GM12878 (cell line): ENCODE measurements at regions not wholly inside any gene's neighbourhood (a gene's known extent, or its start where the extent isn't known, plus 50 kb on each side); places are given as distances from the start of the nearest gene placed in this dataset.

Experiments used
- ATAC-seq: fragments of 200-7000 bp; cut with Tn5 transposase; 3 replicates; pipeline ENCODE4 v1.9.1; 2020; ENCODE audit warnings: mild to moderate bottlenecking, moderate library complexity
- BruUV-seq: library from RNA; stranded (reverse); fragments of 400-500 nt; replicated peaks from 2 replicates; lab custom pipeline; 2021; lab: Mats Ljungman, UMichigan
- CTCF ChIA-PET: fragments of 300-600 bp; sonication (Branson Sonifier 250); formaldehyde crosslinking; extraction: SDS; loops from one replicate; lab custom pipeline; 2021; ENCODE audit warnings: inconsistent platforms; lab: Yijun Ruan, JAX
- POLR2A ChIA-PET: fragments of 350-600 bp; formaldehyde crosslinking; extraction: SDS; loops from one replicate; lab custom pipeline; 2021; ENCODE audit warnings: inconsistent platforms; lab: Charles Lee
- RAD21 ChIA-PET: fragments of 300-600 bp; sonication (Branson Sonifier 250); formaldehyde crosslinking; loops from one replicate; lab custom pipeline; 2023; ENCODE audit warnings: antibody characterized with exemption; ENCODE audit not compliant: unreplicated experiment; lab: Charles Lee
- SMC1A ChIA-PET: fragments of 300-600 bp; sonication (Branson Sonifier 250); formaldehyde crosslinking; loops from one replicate; lab custom pipeline; 2023; ENCODE audit not compliant: unreplicated experiment, uncharacterized antibody; lab: Charles Lee
- DNase-seq: peaks from one replicate; pipeline ENCODE4 v3.0.0-alpha.2; 2011; ENCODE audit warnings: low read depth, low spot score
- FAIRE-seq: peaks from 3 replicates; lab custom pipeline; 2011; peaks lifted over from hg19 to GRCh38; lab: Jason Lieb, UNC
- H2AFZ ChIP-seq: 2 replicates; pipeline ENCODE4 v1.6.0; 2011; ENCODE audit warnings: low read depth, low read length, control low read depth; ENCODE audit not compliant: control insufficient read depth
- H3K27ac ChIP-seq: 2 replicates; pipeline ENCODE4 v1.5.1; 2011; ENCODE audit warnings: control low read depth; ENCODE audit not compliant: control insufficient read depth, insufficient read depth
- H3K27me3 ChIP-seq, 2 experiments: replicated peaks in 1 of 2; 2 replicates each; pipeline versions ENCODE4 v1.6.0 to v1.6.1; 2011; ENCODE audit warnings: low read length in 1 of 2; ENCODE audit not compliant: control insufficient read depth in 2 of 2, insufficient read depth in 2 of 2
- H3K36me3 ChIP-seq, 2 experiments: 2 replicates each; pipeline ENCODE4 v1.5.1; 2011; ENCODE audit warnings: low read length in 1 of 2; ENCODE audit not compliant: control insufficient read depth in 2 of 2, insufficient read depth in 2 of 2
- H3K4me1 ChIP-seq: 2 replicates; pipeline ENCODE4 v1.6.1; 2011; ENCODE audit warnings: mild to moderate bottlenecking, low read length, moderate library complexity, mixed read lengths; ENCODE audit not compliant: control insufficient read depth, insufficient read depth
- H3K4me2 ChIP-seq: 2 replicates; pipeline ENCODE4 v1.6.0; 2011; ENCODE audit warnings: control low read depth; ENCODE audit not compliant: control insufficient read depth, insufficient read depth
- H3K4me3 ChIP-seq: fragments of 200-600 bp; sonication (generic); 2 replicates; pipeline ENCODE4 v1.5.1; 2016
- H3K79me2 ChIP-seq: 2 replicates; pipeline ENCODE4 v1.6.0; 2011; ENCODE audit warnings: low read length; ENCODE audit not compliant: control insufficient read depth, insufficient read depth
- H3K9ac ChIP-seq: 2 replicates; pipeline ENCODE4 v1.8.0; 2011; ENCODE audit warnings: low read length, control low read depth, mixed read lengths; ENCODE audit not compliant: control insufficient read depth, insufficient read depth
- H3K9me3 ChIP-seq: replicated peaks from 3 replicates; pipeline ENCODE4 v1.5.1; 2011; ENCODE audit warnings: mild to moderate bottlenecking, low read length; ENCODE audit not compliant: control insufficient read depth, insufficient read depth
- H4K20me1 ChIP-seq: 2 replicates; pipeline ENCODE4 v1.6.0; 2011; ENCODE audit not compliant: control insufficient read depth, insufficient read depth
- ATF7 ChIP-seq: fragments of 450-650 bp; IDR thresholded peaks from 2 replicates; pipeline ENCODE4 v1.6.1; 2016; ENCODE audit warnings: low read depth, mild to moderate bottlenecking
- CHD1 ChIP-seq: IDR thresholded peaks from 2 replicates; pipeline ENCODE4 v1.6.1; 2012; ENCODE audit warnings: low read depth, low read length, improper control_type of control experiment
- DPF2 ChIP-seq: fragments of 450-650 bp; IDR thresholded peaks from 2 replicates; pipeline ENCODE4 v1.6.1; 2017; ENCODE audit warnings: mild to moderate bottlenecking
- EED ChIP-seq: sonication (generic); IDR thresholded peaks from 2 replicates; pipeline ENCODE4 v1.6.1; 2016; ENCODE audit warnings: antibody characterized with exemption, low read depth
- MEF2B ChIP-seq: fragments of 450-650 bp; IDR thresholded peaks from 2 replicates; pipeline ENCODE4 v1.6.1; 2018; ENCODE audit warnings: mild to moderate bottlenecking, moderate library complexity; ENCODE audit not compliant: partially characterized antibody, poor library complexity, severe bottlenecking
- MTA3 ChIP-seq: IDR thresholded peaks from 2 replicates; pipeline ENCODE4 v1.6.1; 2012; ENCODE audit warnings: low read length, inconsistent platforms, borderline replicate concordance
- MXI1 ChIP-seq: fragments of 150-350 bp; IDR thresholded peaks from 2 replicates; pipeline ENCODE4 v1.6.1; 2011; ENCODE audit warnings: low read depth, mild to moderate bottlenecking, inconsistent platforms, low read length, improper control_type of control experiment
- NFYB ChIP-seq: IDR thresholded peaks from 2 replicates; pipeline ENCODE4 v1.6.1; 2011; ENCODE audit warnings: low read depth, mild to moderate bottlenecking, low read length, improper control_type of control experiment, moderate library complexity; ENCODE audit not compliant: insufficient read depth
- POU2F2 ChIP-seq: IDR thresholded peaks from 3 replicates; pipeline ENCODE4 v1.6.1; 2011; ENCODE audit warnings: low read depth, mild to moderate bottlenecking, low read length, borderline replicate concordance
- RBBP5 ChIP-seq: fragments of 200-600 bp; sonication (generic); conservative IDR thresholded peaks from 2 replicates; pipeline ENCODE4 v1.6.1; 2016
- SMAD5 ChIP-seq: IDR thresholded peaks from 2 replicates; pipeline ENCODE4 v1.6.1; 2016; ENCODE audit warnings: antibody characterized with exemption, low read depth
- SMC3 ChIP-seq: IDR thresholded peaks from 2 replicates; pipeline ENCODE4 v1.6.1; 2011; ENCODE audit warnings: low read length, improper control_type of control experiment, borderline replicate concordance
- SPI1 ChIP-seq: IDR thresholded peaks from 2 replicates; pipeline ENCODE4 v1.6.1; 2011; ENCODE audit warnings: low read depth, mild to moderate bottlenecking, low read length, moderate library complexity, borderline replicate concordance; ENCODE audit not compliant: insufficient read depth
- TCF3 ChIP-seq: IDR thresholded peaks from 2 replicates; pipeline ENCODE4 v1.6.1; 2012; ENCODE audit warnings: low read depth, mild to moderate bottlenecking, low read length, borderline replicate concordance; ENCODE audit not compliant: insufficient read depth
- YBX1 ChIP-seq: fragments of 450-650 bp; IDR thresholded peaks from 2 replicates; pipeline ENCODE4 v1.6.1; 2016; ENCODE audit warnings: antibody characterized with exemption
- ZNF687 ChIP-seq: fragments of 450-650 bp; IDR thresholded peaks from 2 replicates; pipeline ENCODE4 v1.6.1; 2017; ENCODE audit warnings: mild to moderate bottlenecking, moderate library complexity
- WGBS: methylation state at CpG from one replicate; pipeline ENCODE4 v1.1.6; 2016; ENCODE audit warnings: low lambda C conversion rate; ENCODE audit not compliant: insufficient replicate concordance, insufficient coverage; ENCODE audit errors: missing lambda C conversion rate; 5-methylcytosine and 5-hydroxymethylcytosine counted together
- in situ Hi-C: fragments of 300-500 bp; cut with MboI; formaldehyde crosslinking; loops from 9 replicates; pipeline ENCODE4 v1.14.3; 2018; ENCODE audit warnings: mixed read lengths
- intact Hi-C: fragments of 100-400 bp; cut with micrococcal nuclease; formaldehyde crosslinking; loops from one replicate; pipeline ENCODE4 v1.14.2; 2022; ENCODE audit not compliant: unreplicated experiment

- no peaks in the 10 kb centered on the region for H3K9me3 ChIP-seq
- DNase-seq: no peak
- no peaks in the 10 kb centered on the region for H4K20me1 ChIP-seq
- RAD21 ChIA-PET: no interaction called here
- 0 out of 4 replicates have a peak, but pooled peaks cover 0 to 4% of the 10 kb centered on the region in 2 experiments for H3K36me3 ChIP-seq
- no peaks in the 10 kb centered on the region for H3K27me3 ChIP-seq
- no peak overlapping the region for H3K27ac ChIP-seq
- H3K9ac ChIP-seq: no peak overlapping the region
- SMC1A ChIA-PET: interaction anchor here (1.0 to 1.3 kb wide), 3 partner anchors 21 to 101 kb away, joined by 3 to 4 read pairs (median 3); no protein-coding TSS in a partner anchor
- H2AFZ ChIP-seq: no peak overlapping the region
- no peak for TF ChIP-seq NFYB
- no peak for TF ChIP-seq SMAD5
- TF ChIP-seq EED: no peak
- peak; percentile 17; the same call in 1 of the 2 replicates for TF ChIP-seq SPI1
- peak; percentile 61 for ATAC-seq
- POLR2A ChIA-PET: no interaction called here
- no TSS peak for BruUV-seq
- H3K4me3 ChIP-seq: no peak overlapping the region
- H3K4me1 ChIP-seq: peaks cover 6% of the 10 kb centered on the region; the same call in 1 of the 2 replicates
- CTCF ChIA-PET: interaction anchor here (1.1 to 3.2 kb wide), 2 partner anchors 9 to 23 kb away, joined by 4 to 11 read pairs; no protein-coding TSS in a partner anchor
- no peak for FAIRE-seq
- 98% methylated on average over 2 of the region's 2 CpGs for whole genome bisulfite sequencing
- no peak overlapping the region for H3K4me2 ChIP-seq
- intact Hi-C loops (no loop called here), in situ Hi-C loops (no loop called here)
- no peaks in the 10 kb centered on the region for H3K79me2 ChIP-seq
Observed at GRCh38 chr6:144756469-144756868, 471.3 kb downstream of the UTRN start.

- BruUV-seq: no TSS peak
- no peaks in the 10 kb centered on the region for H3K27me3 ChIP-seq
- H2AFZ ChIP-seq: no peak overlapping the region
- ChIA-PET RAD21 (no interaction called here), POLR2A (no interaction called here), SMC1A (interaction anchor here (1.0 to 1.2 kb wide), 2 partner anchors 10 to 102 kb away, joined by 3 read pairs; no protein-coding TSS in a partner anchor), CTCF (interaction anchor here (3.2 kb wide), 1 partner anchor 22 kb away, joined by 11 read pairs; no protein-coding TSS in a partner anchor)
- H3K36me3 ChIP-seq: no peaks in the 10 kb centered on the region
- H3K79me2 ChIP-seq: no peaks in the 10 kb centered on the region
- no peaks in the 10 kb centered on the region for H3K9me3 ChIP-seq
- ATAC-seq: no peak
- no peak for FAIRE-seq
- intact Hi-C loops (no loop called here), in situ Hi-C loops (no loop called here)
- no peaks in the 10 kb centered on the region for H4K20me1 ChIP-seq
- WGBS: 77% methylated on average over 3 of the region's 3 CpGs
- peaks cover 6% of the 10 kb centered on the region; the same call in 1 of the 2 replicates for H3K4me1 ChIP-seq
- no peak for DNase-seq
- H3K27ac ChIP-seq: no peak overlapping the region
- H3K4me3 ChIP-seq: no peak overlapping the region
- no peak overlapping the region for H3K9ac ChIP-seq
- H3K4me2 ChIP-seq: no peak overlapping the region
- TF ChIP-seq RBBP5 (no peak), MTA3 (no peak), YBX1 (no peak), CHD1 (no peak), TCF3 (no peak), MXI1 (no peak), POU2F2 (no peak), MEF2B (no peak), DPF2 (no peak), ATF7 (no peak), ZNF687 (no peak), SMC3 (no peak)
Observed at GRCh38 chr6:144757299-144757698, 472.2 kb downstream of the UTRN start.
